Mammary epithelial cell (primary cell): ENCODE measurements at regions not wholly inside any gene's neighbourhood (a gene's known extent, or its start where the extent isn't known, plus 50 kb on each side); places are given as distances from the start of the nearest gene placed in this dataset.

ENCODE experiments used
- EZH2 ChIP-seq: IDR thresholded peaks from 2 replicates; pipeline ENCODE4 v1.6.1; 2012; ENCODE audit warnings: low read length, inconsistent platforms, borderline replicate concordance
- TF ChIP-seq, protein P1 (sequence below), 2 donors: IDR thresholded peaks in 1 of 2; conservative IDR thresholded peaks in 1 of 2; 2 replicates each; pipeline ENCODE4 v1.5.1; 2011 to 2012; ENCODE audit warnings: inconsistent platforms in 2 of 2, low read length in 2 of 2, mild to moderate bottlenecking in 2 of 2, control low read depth in 1 of 2, low read depth in 1 of 2; ENCODE audit not compliant: insufficient read depth in 1 of 2; ENCODE audit errors: extremely low read depth in 1 of 2

DNA sequence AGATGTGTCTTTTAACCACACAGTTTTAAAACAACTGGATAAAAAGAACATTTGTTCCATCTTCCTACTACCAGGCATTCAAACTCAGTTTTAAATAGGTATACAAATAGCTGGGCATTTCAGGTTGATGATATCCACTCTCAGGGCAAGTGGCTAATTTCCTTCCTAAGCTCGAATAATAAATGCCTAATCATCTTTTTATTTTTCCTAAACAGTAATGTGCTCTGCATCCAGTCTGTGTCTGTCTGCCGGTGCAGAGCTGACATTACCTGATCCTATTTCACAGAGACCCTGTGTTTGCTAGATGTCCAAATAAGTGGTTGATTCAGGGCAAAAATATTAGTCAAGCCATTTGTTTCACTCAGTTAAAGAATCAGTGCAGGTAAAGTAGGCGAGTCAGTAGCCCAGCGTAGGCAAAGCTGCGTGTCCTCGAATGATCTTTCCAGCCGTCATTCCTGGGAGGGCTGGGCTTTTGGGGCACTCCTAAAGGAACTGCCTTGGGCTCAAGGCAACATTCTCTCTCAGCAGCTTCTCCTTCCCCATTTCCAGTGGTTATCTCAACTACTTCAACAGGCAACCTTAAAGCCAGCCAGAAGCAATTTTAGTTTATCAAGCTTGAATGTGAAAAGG, 74.2 kb upstream of the BMP2 start:
- TF ChIP-seq, protein P1, sequence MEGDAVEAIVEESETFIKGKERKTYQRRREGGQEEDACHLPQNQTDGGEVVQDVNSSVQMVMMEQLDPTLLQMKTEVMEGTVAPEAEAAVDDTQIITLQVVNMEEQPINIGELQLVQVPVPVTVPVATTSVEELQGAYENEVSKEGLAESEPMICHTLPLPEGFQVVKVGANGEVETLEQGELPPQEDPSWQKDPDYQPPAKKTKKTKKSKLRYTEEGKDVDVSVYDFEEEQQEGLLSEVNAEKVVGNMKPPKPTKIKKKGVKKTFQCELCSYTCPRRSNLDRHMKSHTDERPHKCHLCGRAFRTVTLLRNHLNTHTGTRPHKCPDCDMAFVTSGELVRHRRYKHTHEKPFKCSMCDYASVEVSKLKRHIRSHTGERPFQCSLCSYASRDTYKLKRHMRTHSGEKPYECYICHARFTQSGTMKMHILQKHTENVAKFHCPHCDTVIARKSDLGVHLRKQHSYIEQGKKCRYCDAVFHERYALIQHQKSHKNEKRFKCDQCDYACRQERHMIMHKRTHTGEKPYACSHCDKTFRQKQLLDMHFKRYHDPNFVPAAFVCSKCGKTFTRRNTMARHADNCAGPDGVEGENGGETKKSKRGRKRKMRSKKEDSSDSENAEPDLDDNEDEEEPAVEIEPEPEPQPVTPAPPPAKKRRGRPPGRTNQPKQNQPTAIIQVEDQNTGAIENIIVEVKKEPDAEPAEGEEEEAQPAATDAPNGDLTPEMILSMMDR (conservative IDR thresholded peaks at IDR 0.05 in 1 of 2, IDR thresholded peaks at IDR 0.05 in 1 of 2; ENCODE audit: extremely low read depth in 1 of 2, insufficient read depth in 1 of 2, low read depth in 1 of 2, low read length in 2 of 2): no peak
- no peak for TF ChIP-seq EZH2
